Thyroid gland (tissue), 4 donors: ENCODE measurements at regions not wholly inside any gene's neighbourhood (a gene's known extent, or its start where the extent isn't known, plus 50 kb on each side); places are given as distances from the start of the nearest gene placed in this dataset.

ENCODE experiments used
- CTCF ChIP-seq, 6 experiments: fragments of 200-600 bp in 3 of 6; fragments of 450-650 bp in 3 of 6; sonication (generic) in 3 of 6; IDR thresholded peaks; one replicate each; pipeline ENCODE4 v1.5.1; 2016 to 2019; ENCODE audit warnings: antibody characterized with exemption in 6 of 6, mild to moderate bottlenecking in 2 of 6, inconsistent platforms in 1 of 6, moderate library complexity in 1 of 6
- POLR2A ChIP-seq, 2 donors: fragments of 450-650 bp; IDR thresholded peaks; one replicate each; pipeline ENCODE4 v1.6.1; 2017; ENCODE audit warnings: antibody characterized with exemption in 2 of 2, mild to moderate bottlenecking in 2 of 2, moderate library complexity in 1 of 2

GRCh38 chrX:82466994-82467393 lies 1041.1 kb upstream of the POU3F4 start:
- TF ChIP-seq POLR2A (IDR thresholded peaks at IDR 0.05) (no peak), CTCF (IDR thresholded peaks at IDR 0.05) (no peak)
